Testis (tissue), 2 donors: ENCODE measurements at regions not wholly inside any gene's neighbourhood (a gene's known extent, or its start where the extent isn't known, plus 50 kb on each side); places are given as distances from the start of the nearest gene placed in this dataset.

Experiments
- DNase-seq: peaks from one replicate; pipeline ENCODE4 v3.0.0-alpha.2; 2019
- H3K27ac ChIP-seq, 2 donors: fragments of 200-600 bp; sonication (generic); one replicate each; pipeline ENCODE4 v1.5.1; 2019
- H3K27me3 ChIP-seq: fragments of 200-600 bp; sonication (generic); one replicate; pipeline ENCODE4 v1.5.1; 2019
- H3K36me3 ChIP-seq: fragments of 200-600 bp; sonication (generic); one replicate; pipeline ENCODE4 v1.5.1; 2017; ENCODE audit warnings: low read depth; ENCODE audit errors: missing control alignments
- H3K4me1 ChIP-seq: fragments of 200-600 bp; sonication (generic); one replicate; pipeline ENCODE4 v1.5.1; 2019
- H3K4me3 ChIP-seq, 2 donors: fragments of 200-600 bp; sonication (generic); one replicate each; pipeline ENCODE4 v1.5.1; 2017 to 2019
- H3K9me3 ChIP-seq: fragments of 200-600 bp; sonication (generic); one replicate; pipeline ENCODE4 v1.5.1; 2017
- POLR2A ChIP-seq: fragments of 450-650 bp; IDR thresholded peaks from one replicate; pipeline ENCODE4 v1.6.1; 2017; ENCODE audit warnings: antibody characterized with exemption, mild to moderate bottlenecking, moderate library complexity
- WGBS, 2 donors: methylation state at CpG; one replicate each; pipeline ENCODE4 v1.1.5; 2018; 5-methylcytosine and 5-hydroxymethylcytosine counted together
- intact Hi-C: fragments of 100-400 bp; cut with DNase I; formaldehyde crosslinking; loops from one replicate; pipeline ENCODE4 v1.15.1; 2023; ENCODE audit warnings: low total_unique reads
- TF ChIP-seq, protein P1 (sequence below), 3 experiments: fragments of 450-650 bp in 2 of 3; fragments of 200-600 bp in 1 of 3; sonication (generic) in 1 of 3; IDR thresholded peaks; one replicate each; pipeline ENCODE4 v1.5.1; 2016 to 2019; ENCODE audit warnings: antibody characterized with exemption in 3 of 3, mild to moderate bottlenecking in 2 of 3, moderate library complexity in 1 of 3

DNA sequence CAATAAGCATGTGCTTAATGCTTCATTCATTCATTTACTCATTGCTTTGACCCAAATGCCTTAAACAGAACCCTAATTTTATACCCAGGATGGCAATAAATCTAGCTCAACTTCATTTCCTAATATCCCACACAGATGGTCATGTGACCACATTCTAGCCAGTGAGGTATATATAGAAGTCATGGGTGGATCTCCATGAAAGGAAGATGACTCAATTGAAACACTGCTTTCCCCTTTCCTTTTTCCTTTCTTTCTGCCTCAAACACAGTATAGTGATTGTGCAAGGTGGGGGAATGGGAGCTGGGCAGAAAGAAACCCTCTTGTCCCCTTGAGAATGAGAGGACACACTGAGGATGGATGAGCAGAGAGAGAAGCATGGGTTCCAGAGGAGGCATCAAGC, 183.5 kb upstream of the PRICKLE2 start:
- Histone ChIP-seq H3K4me3 (no peak overlapping the region), H3K36me3 (no peaks in the 10 kb centered on the region), H3K27ac (no peak overlapping the region), H3K9me3 (no peaks in the 10 kb centered on the region), H3K4me1 (no peaks in the 10 kb centered on the region), H3K27me3 (no peaks in the 10 kb centered on the region)
- TF ChIP-seq, protein P1, sequence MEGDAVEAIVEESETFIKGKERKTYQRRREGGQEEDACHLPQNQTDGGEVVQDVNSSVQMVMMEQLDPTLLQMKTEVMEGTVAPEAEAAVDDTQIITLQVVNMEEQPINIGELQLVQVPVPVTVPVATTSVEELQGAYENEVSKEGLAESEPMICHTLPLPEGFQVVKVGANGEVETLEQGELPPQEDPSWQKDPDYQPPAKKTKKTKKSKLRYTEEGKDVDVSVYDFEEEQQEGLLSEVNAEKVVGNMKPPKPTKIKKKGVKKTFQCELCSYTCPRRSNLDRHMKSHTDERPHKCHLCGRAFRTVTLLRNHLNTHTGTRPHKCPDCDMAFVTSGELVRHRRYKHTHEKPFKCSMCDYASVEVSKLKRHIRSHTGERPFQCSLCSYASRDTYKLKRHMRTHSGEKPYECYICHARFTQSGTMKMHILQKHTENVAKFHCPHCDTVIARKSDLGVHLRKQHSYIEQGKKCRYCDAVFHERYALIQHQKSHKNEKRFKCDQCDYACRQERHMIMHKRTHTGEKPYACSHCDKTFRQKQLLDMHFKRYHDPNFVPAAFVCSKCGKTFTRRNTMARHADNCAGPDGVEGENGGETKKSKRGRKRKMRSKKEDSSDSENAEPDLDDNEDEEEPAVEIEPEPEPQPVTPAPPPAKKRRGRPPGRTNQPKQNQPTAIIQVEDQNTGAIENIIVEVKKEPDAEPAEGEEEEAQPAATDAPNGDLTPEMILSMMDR (IDR thresholded peaks at IDR 0.05) = no peak
- TF ChIP-seq POLR2A = no peak
- intact Hi-C loops = no loop called here
- DNase-seq = no peak

DNA sequence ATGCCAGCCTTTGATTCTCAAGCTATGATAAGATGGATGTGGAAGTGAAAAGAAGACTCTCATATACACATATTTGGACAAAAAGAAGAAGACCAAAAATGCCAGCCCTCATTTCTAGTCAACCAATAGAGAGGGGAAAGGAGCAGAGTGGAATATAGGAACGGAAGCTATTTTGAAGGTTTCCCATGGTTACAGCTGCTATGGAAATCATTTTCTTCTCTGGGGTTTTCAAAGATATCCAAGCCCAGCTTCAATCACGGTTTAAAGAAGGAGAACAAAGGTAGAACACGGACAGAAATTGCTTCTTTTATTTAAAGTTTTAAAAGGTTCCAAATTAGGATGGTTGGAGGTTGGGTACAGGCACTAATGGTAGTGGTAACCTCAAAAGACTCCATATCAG, 181.0 kb upstream of the PRICKLE2 start:
- no peaks in the 10 kb centered on the region for H3K4me1 ChIP-seq
- no peak overlapping the region for H3K4me3 ChIP-seq
- no peaks in the 10 kb centered on the region for H3K27me3 ChIP-seq
- H3K36me3 ChIP-seq = no peaks in the 10 kb centered on the region
- no peak for DNase-seq
- H3K27ac ChIP-seq = no peak overlapping the region
- intact Hi-C loops = no loop called here
- H3K9me3 ChIP-seq = no peaks in the 10 kb centered on the region
- TF ChIP-seq, protein P1 (IDR thresholded peaks at IDR 0.05) = no peak
- no peak for TF ChIP-seq POLR2A
- WGBS, 2 donors = 82 to 92% methylated on average over 3 of the region's 3 CpGs

DNA sequence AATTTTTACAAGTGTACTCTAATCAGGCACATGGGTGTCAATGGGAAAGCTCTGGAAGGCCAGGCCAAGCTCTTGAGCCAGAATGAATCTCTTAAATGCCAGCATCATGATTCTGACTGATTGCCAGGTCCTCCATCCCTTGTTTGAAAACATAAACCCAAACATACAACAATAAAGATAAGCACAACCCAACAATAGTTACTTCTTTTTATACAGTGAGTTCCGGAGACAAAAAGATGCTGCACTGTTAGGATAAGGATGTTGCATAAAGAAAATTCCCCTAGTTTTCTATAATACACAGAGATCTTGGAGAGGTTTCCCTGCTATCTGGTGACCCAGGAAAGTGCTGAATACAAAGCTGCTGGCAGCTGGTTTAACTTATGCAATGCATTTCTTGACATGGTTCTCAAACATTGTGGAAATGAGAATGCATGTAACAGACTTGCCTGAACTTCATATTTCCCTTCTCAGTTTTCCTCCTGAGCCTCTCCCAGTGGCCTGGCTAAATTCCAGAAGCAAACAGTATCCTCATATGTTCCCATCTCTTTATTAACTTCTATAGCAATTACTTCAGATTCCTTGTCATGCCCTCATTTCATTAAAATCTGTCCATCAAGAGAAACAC, 180.1 kb upstream of the PRICKLE2 start:
- no peak for DNase-seq
- intact Hi-C loops = no loop called here
- 70 to 77% methylated on average over 1 of the region's 1 CpG for WGBS, 2 donors

DNA sequence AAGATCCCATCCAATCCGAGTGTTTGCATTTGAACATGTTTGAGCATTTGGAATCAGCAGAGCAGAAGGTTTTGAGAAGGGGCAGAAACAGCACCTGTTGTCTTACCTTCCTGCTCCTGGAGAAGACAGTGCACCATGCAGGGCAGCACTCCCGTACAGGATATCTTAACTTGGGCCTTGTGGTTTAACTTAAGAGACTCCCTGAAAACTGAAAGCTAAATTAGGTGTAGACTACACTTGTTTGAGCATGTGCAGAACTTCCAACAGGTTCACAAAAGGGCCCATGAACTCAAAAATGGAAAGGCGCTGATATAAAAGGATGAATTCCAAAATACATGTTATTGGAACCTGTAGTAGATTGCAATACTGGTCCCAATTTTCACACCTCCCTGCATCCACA, 175.4 kb upstream of the PRICKLE2 start:
- Histone ChIP-seq H3K4me3 (no peak overlapping the region), H3K4me1 (no peaks in the 10 kb centered on the region), H3K9me3 (no peaks in the 10 kb centered on the region), H3K27me3 (no peaks in the 10 kb centered on the region), H3K36me3 (no peaks in the 10 kb centered on the region), H3K27ac (no peak overlapping the region)
- 92 to 93% methylated on average over 3 of the region's 3 CpGs for WGBS, 2 donors
- DNase-seq = no peak
- no peak for TF ChIP-seq POLR2A
- TF ChIP-seq, protein P1 (IDR thresholded peaks at IDR 0.05) = no peak
- intact Hi-C loops = loop anchor here (5.0 kb wide), 1 partner anchor 368 kb away; no protein-coding TSS in a partner anchor

More for the DNA sequence above, 180.1 kb upstream of the PRICKLE2 start:
- H3K4me1 ChIP-seq = no peaks in the 10 kb centered on the region
- no peaks in the 10 kb centered on the region for H3K36me3 ChIP-seq
- H3K4me3 ChIP-seq = no peak overlapping the region
- no peaks in the 10 kb centered on the region for H3K9me3 ChIP-seq
- no peak for TF ChIP-seq POLR2A
- TF ChIP-seq, protein P1 (IDR thresholded peaks at IDR 0.05) = no peak
- H3K27ac ChIP-seq = no peak overlapping the region
- no peaks in the 10 kb centered on the region for H3K27me3 ChIP-seq

DNA sequence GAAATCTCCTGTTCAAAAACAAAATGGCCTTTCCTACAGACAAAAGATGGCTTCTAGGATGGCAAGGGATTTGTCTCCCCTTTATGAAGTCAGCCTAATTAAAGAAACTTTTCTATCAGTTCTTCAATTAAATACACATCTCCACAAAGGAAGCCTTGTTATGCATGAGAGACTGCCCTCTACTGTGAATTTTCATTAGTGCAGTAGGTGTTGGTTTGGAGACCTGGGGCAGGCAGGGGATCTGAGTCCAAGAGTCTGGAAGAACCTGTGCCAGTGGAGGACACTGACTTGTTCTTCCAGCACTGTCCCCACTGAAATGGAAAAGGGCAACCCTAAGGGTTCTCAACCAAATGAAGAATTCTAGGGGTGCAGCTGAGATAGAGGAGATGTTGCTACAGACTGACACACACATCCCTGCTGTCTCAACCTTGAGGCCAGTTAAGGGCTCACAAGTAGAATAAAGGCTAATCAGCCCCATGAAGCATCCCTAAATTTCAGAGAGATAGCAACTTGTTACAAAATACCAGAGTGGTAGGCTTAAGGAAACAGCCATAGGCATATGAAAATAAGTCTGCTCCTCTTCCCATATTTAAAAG, 174.0 kb upstream of the PRICKLE2 start:
- Histone ChIP-seq H3K4me3 (no peak overlapping the region), H3K27ac (no peak overlapping the region), H3K27me3 (no peaks in the 10 kb centered on the region), H3K4me1 (no peaks in the 10 kb centered on the region), H3K36me3 (no peaks in the 10 kb centered on the region), H3K9me3 (no peaks in the 10 kb centered on the region)
- TF ChIP-seq POLR2A = no peak
- TF ChIP-seq, protein P1 (IDR thresholded peaks at IDR 0.05) = peak; percentile 54 to 75 (median 67)
- DNase-seq = peak; percentile 53
- intact Hi-C loops = no loop called here
